Uterus (tissue), 3 donors: ENCODE measurements at regions not wholly inside any gene's neighbourhood (a gene's known extent, or its start where the extent isn't known, plus 50 kb on each side); places are given as distances from the start of the nearest gene placed in this dataset.

ENCODE experiments used
- DNase-seq, 2 donors: peaks; one replicate each; pipeline ENCODE4 v3.0.0-alpha.2; 2019 to 2020
- H3K27ac ChIP-seq, 2 donors: fragments of 200-600 bp; sonication (generic); 1 replicate in 1 of 2; 2 replicates in 1 of 2; pipeline ENCODE4 v1.5.1; 2016 to 2018
- H3K27me3 ChIP-seq, 2 donors: fragments of 200-600 bp; sonication (generic); one replicate each; pipeline ENCODE4 v1.5.1; 2018 to 2019; ENCODE audit warnings: control low read depth in 1 of 2
- H3K36me3 ChIP-seq, 2 donors: fragments of 200-600 bp; sonication (generic); one replicate each; pipeline ENCODE4 v1.5.1; 2019; ENCODE audit warnings: control low read depth in 1 of 2
- H3K4me1 ChIP-seq, 2 donors: fragments of 200-600 bp; sonication (generic); one replicate each; pipeline ENCODE4 v1.5.1; 2018 to 2019; ENCODE audit warnings: control low read depth in 1 of 2
- H3K4me3 ChIP-seq, 2 donors: fragments of 200-600 bp; sonication (generic); 1 replicate in 1 of 2; 2 replicates in 1 of 2; pipeline ENCODE4 v1.5.1; 2018 to 2019; ENCODE audit warnings: mild to moderate bottlenecking in 1 of 2
- H3K9me3 ChIP-seq, 2 donors: fragments of 200-600 bp; sonication (generic); one replicate each; pipeline ENCODE4 v1.5.1; 2019; ENCODE audit warnings: control low read depth in 1 of 2
- CTCF ChIP-seq, 4 experiments: fragments of 200-600 bp in 2 of 4; fragments of 450-650 bp in 2 of 4; sonication (generic) in 2 of 4; IDR thresholded peaks; one replicate each; pipeline ENCODE4 v1.5.1; 2016 to 2019; ENCODE audit warnings: antibody characterized with exemption in 4 of 4, mild to moderate bottlenecking in 2 of 4, moderate library complexity in 1 of 4
- POLR2A ChIP-seq, 2 donors: fragments of 450-650 bp; IDR thresholded peaks; one replicate each; pipeline ENCODE4 v1.6.1; 2016; ENCODE audit warnings: antibody characterized with exemption in 2 of 2, mild to moderate bottlenecking in 1 of 2, moderate library complexity in 1 of 2
- intact Hi-C: fragments of 100-400 bp; cut with DNase I; formaldehyde crosslinking; loops from one replicate; pipeline ENCODE4 v1.15.1; 2023; ENCODE audit warnings: low total_unique reads
- donor health status: DM: yes; HTN: yes; CAD: no.

DNA sequence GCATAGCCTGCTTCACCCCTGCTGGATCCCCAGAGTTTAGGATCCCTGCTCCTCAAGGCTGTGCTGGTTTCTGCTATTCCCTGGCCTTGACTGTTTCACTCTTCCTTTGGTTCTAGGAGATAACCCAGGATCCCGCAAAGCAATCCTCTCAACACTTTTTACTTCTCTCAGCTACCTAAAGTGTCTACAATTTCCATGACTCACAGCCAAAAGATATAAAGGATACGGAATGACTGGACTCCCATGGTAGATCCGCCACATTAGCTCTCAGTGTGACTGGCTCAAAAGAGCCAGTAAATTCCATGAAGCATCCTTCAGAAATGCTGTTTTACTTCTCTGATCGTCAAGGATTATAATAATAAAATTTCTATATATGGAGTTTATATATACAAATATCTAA lies 66.3 kb upstream of the TMEM164 start:
- DNase-seq = no peak

DNA sequence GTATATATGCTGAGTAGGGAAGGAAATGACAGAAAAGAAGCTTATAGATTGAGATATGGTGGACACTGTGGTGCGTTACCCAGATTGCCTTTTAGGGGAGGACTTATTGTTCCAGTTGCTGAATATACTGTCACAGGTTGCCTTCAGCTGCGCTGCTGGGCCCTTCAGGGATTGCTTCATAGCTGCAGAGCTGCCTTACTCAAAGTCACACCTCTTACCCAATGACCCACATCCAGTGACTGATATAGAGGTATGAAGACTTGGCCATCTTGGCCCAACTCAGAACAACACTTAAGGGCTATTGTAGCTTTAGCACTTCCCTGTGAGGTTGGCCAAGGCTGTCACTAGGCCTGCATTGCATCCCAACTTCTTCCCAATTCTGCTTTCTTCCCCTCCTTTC lies 63.4 kb upstream of the TMEM164 start:
- Histone ChIP-seq H3K9me3 (no peaks in the 10 kb centered on the region), H3K4me1 (no peaks in the 10 kb centered on the region), H3K27me3 (peaks cover 0 to 11% of the 10 kb centered on the region in 2 donors), H3K27ac (no peak overlapping the region), H3K4me3 (no peak overlapping the region), H3K36me3 (no peaks in the 10 kb centered on the region)
- intact Hi-C loops = no loop called here
- TF ChIP-seq POLR2A (IDR thresholded peaks at IDR 0.05) (no peak), CTCF (IDR thresholded peaks at IDR 0.05) (no peak)
- no peak for DNase-seq

More for the DNA sequence above, 66.3 kb upstream of the TMEM164 start:
- Histone ChIP-seq H3K36me3 (no peaks in the 10 kb centered on the region), H3K27ac (no peak overlapping the region), H3K4me3 (no peak overlapping the region), H3K9me3 (no peaks in the 10 kb centered on the region), H3K4me1 (no peaks in the 10 kb centered on the region), H3K27me3 (peaks cover 0 to 11% of the 10 kb centered on the region in 2 donors)
- intact Hi-C loops = no loop called here
- TF ChIP-seq POLR2A (IDR thresholded peaks at IDR 0.05) = no peak
- TF ChIP-seq CTCF (IDR thresholded peaks at IDR 0.05) = no peak

DNA sequence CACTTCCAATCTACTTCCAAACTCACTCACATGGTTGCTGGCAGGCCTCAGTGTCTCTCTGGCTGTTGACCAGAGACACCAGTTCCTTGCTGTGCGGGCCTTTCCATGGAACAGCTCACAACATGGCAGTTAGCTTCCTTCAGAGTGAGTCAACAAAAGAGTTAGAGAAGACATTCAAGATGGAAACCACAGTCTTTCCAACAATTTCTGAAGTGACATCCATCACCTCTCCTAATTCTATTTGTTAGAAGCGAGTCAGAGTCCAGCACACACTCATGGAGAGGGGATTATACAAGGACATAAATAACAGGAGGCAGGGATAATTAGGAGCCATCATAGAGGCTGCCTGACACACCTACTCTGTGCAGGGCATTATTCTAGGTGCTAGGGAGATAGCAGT lies 62.5 kb upstream of the TMEM164 start:
- DNase-seq = no peak
- no peaks in the 10 kb centered on the region for H3K36me3 ChIP-seq
- H3K27me3 ChIP-seq = peaks cover 0 to 7% of the 10 kb centered on the region in 2 donors
- intact Hi-C loops = no loop called here
- H3K9me3 ChIP-seq = no peaks in the 10 kb centered on the region
- no peak overlapping the region for H3K27ac ChIP-seq
- H3K4me3 ChIP-seq = no peak overlapping the region
- TF ChIP-seq CTCF (IDR thresholded peaks at IDR 0.05) = no peak
- no peak for TF ChIP-seq POLR2A (IDR thresholded peaks at IDR 0.05)
- no peaks in the 10 kb centered on the region for H3K4me1 ChIP-seq

GRCh38 chrX:109943092-109943739 lies 59.7 kb upstream of the TMEM164 start:
- Histone ChIP-seq H3K4me3 (no peak overlapping the region), H3K27me3 (no peaks in the 10 kb centered on the region), H3K4me1 (no peaks in the 10 kb centered on the region), H3K9me3 (no peaks in the 10 kb centered on the region), H3K27ac (no peak overlapping the region), H3K36me3 (no peaks in the 10 kb centered on the region)
- intact Hi-C loops = no loop called here
- no peak for TF ChIP-seq POLR2A (IDR thresholded peaks at IDR 0.05)
- no peak for TF ChIP-seq CTCF (IDR thresholded peaks at IDR 0.05)
- DNase-seq = no peak

- no peaks in the 10 kb centered on the region for H3K4me1 ChIP-seq
- H3K36me3 ChIP-seq = no peaks in the 10 kb centered on the region
- TF ChIP-seq CTCF (IDR thresholded peaks at IDR 0.05) (no peak), POLR2A (IDR thresholded peaks at IDR 0.05) (no peak)
- DNase-seq = no peak
- no peaks in the 10 kb centered on the region for H3K27me3 ChIP-seq
- no peak overlapping the region for H3K4me3 ChIP-seq
- no peaks in the 10 kb centered on the region for H3K9me3 ChIP-seq
- intact Hi-C loops = no loop called here
- H3K27ac ChIP-seq = no peak overlapping the region
Observed at GRCh38 chrX:109943740-109944092, 59.2 kb upstream of the TMEM164 start.
